Endothelial cell (in vitro differentiated cells): ENCODE measurements at regions not wholly inside any gene's neighbourhood (a gene's known extent, or its start where the extent isn't known, plus 50 kb on each side); places are given as distances from the start of the nearest gene placed in this dataset.

Experiments used
- DNase-seq: peaks from one replicate; pipeline ENCODE4 v3.0.0; 2021; ENCODE audit warnings: low spot score
- H3K27ac Mint-ChIP-seq: one replicate; pipeline ENCODE4 v1.8.0; 2021; ENCODE audit warnings: mixed read lengths, inconsistent platforms; ENCODE audit not compliant: unreplicated experiment
- H3K27me3 Mint-ChIP-seq: one replicate; pipeline ENCODE4 v1.8.0; 2021; ENCODE audit warnings: mild to moderate bottlenecking, moderate library complexity, mixed read lengths, inconsistent platforms; ENCODE audit not compliant: unreplicated experiment
- H3K36me3 Mint-ChIP-seq: one replicate; pipeline ENCODE4 v1.8.0; 2021; ENCODE audit warnings: mild to moderate bottlenecking, low read depth, mixed read lengths, inconsistent platforms; ENCODE audit not compliant: unreplicated experiment
- H3K4me1 Mint-ChIP-seq: one replicate; pipeline ENCODE4 v1.8.0; 2021; ENCODE audit warnings: mild to moderate bottlenecking, mixed read lengths, inconsistent platforms; ENCODE audit not compliant: unreplicated experiment
- H3K4me3 Mint-ChIP-seq: one replicate; pipeline ENCODE4 v1.8.0; 2021; ENCODE audit warnings: mild to moderate bottlenecking, mixed read lengths, inconsistent platforms; ENCODE audit not compliant: unreplicated experiment
- H3K9me3 Mint-ChIP-seq: one replicate; pipeline ENCODE4 v1.8.0; 2021; ENCODE audit warnings: mixed read lengths, inconsistent platforms; ENCODE audit not compliant: unreplicated experiment
- CTCF ChIP-seq: fragments of 200-600 bp; sonication (generic); IDR thresholded peaks from one replicate; pipeline ENCODE4 v1.5.0; 2021; ENCODE audit warnings: antibody characterized with exemption; ENCODE audit not compliant: unreplicated experiment

GRCh38 chr15:70170096-70170699 is 72.5 kb upstream of the TLE3 start:
- Mint-ChIP-seq H3K9me3 (no peaks in the 10 kb centered on the region), H3K27ac (no peak overlapping the region), H3K27me3 (no peaks in the 10 kb centered on the region), H3K4me3 (no peak overlapping the region), H3K4me1 (peaks cover 10% of the 10 kb centered on the region), H3K36me3 (no peaks in the 10 kb centered on the region)
- no peak for DNase-seq
- no peak for TF ChIP-seq CTCF

- Mint-ChIP-seq H3K36me3 (no peaks in the 10 kb centered on the region), H3K27ac (no peak overlapping the region), H3K4me1 (peaks cover 10% of the 10 kb centered on the region), H3K27me3 (no peaks in the 10 kb centered on the region), H3K9me3 (no peaks in the 10 kb centered on the region), H3K4me3 (no peak overlapping the region)
- DNase-seq: no peak
- no peak for TF ChIP-seq CTCF
These were observed 71.4 kb upstream of the TLE3 start for GRCh38 chr15:70169147-70169546.

GRCh38 chr15:70167155-70167554 is 69.4 kb upstream of the TLE3 start:
- Mint-ChIP-seq H3K9me3 (no peaks in the 10 kb centered on the region), H3K4me3 (no peak overlapping the region), H3K36me3 (no peaks in the 10 kb centered on the region), H3K27ac (no peak overlapping the region), H3K27me3 (no peaks in the 10 kb centered on the region), H3K4me1 (peaks cover 10% of the 10 kb centered on the region)
- DNase-seq: no peak
- no peak for TF ChIP-seq CTCF

GRCh38 chr15:70166506-70167087 is 68.9 kb upstream of the TLE3 start:
- peaks cover 10% of the 10 kb centered on the region for H3K4me1 Mint-ChIP-seq
- peaks cover 1% of the 10 kb centered on the region for H3K27me3 Mint-ChIP-seq
- H3K36me3 Mint-ChIP-seq: no peaks in the 10 kb centered on the region
- DNase-seq: no peak
- no peak overlapping the region for H3K27ac Mint-ChIP-seq
- TF ChIP-seq CTCF: no peak
- H3K4me3 Mint-ChIP-seq: no peak overlapping the region
- H3K9me3 Mint-ChIP-seq: no peaks in the 10 kb centered on the region

GRCh38 chr15:70165716-70166284 is 68.1 kb upstream of the TLE3 start:
- peaks cover 1% of the 10 kb centered on the region for H3K27me3 Mint-ChIP-seq
- no peak overlapping the region for H3K27ac Mint-ChIP-seq
- no peaks in the 10 kb centered on the region for H3K36me3 Mint-ChIP-seq

More at GRCh38 chr15:70165716-70166284, 68.1 kb upstream of the TLE3 start:
- DNase-seq: no peak
- no peaks in the 10 kb centered on the region for H3K9me3 Mint-ChIP-seq
- H3K4me3 Mint-ChIP-seq: no peak overlapping the region
- H3K4me1 Mint-ChIP-seq: peaks cover 10% of the 10 kb centered on the region
- no peak for TF ChIP-seq CTCF
